Lower leg skin (tissue), 3 donors: ENCODE measurements at regions not wholly inside any gene's neighbourhood (a gene's known extent, or its start where the extent isn't known, plus 50 kb on each side); places are given as distances from the start of the nearest gene placed in this dataset.

Experiments used
- POLR2A ChIP-seq, 2 donors: fragments of 450-650 bp; IDR thresholded peaks; one replicate each; pipeline ENCODE4 v1.6.1; 2016 to 2017; ENCODE audit warnings: antibody characterized with exemption in 2 of 2, mild to moderate bottlenecking in 1 of 2, moderate library complexity in 1 of 2
- TF ChIP-seq, protein P1 (sequence below), 3 donors: fragments of 450-650 bp; IDR thresholded peaks; one replicate each; pipeline ENCODE4 v1.5.1; 2016; ENCODE audit warnings: antibody characterized with exemption in 3 of 3, mild to moderate bottlenecking in 3 of 3, moderate library complexity in 2 of 3

DNA sequence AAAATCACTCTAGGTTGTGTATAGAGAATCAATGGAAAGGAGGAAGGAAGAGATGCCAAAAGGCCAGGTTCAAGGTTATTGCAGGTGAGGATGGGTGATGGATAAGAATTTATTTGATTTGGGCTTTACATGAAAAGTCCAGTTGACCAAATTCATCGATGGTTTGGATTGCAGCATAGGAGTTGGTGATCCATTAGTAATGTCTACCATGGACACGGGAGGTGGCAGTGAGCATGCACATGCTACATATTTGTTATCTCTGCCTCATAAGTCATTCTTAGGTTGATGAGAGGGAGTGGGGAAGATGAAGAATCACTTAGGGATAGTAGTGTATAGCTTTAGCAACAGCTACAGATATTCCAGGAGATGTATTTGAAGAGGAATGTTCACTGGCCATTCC lies 211.4 kb downstream of the PHETA1 start:
- TF ChIP-seq, protein P1, sequence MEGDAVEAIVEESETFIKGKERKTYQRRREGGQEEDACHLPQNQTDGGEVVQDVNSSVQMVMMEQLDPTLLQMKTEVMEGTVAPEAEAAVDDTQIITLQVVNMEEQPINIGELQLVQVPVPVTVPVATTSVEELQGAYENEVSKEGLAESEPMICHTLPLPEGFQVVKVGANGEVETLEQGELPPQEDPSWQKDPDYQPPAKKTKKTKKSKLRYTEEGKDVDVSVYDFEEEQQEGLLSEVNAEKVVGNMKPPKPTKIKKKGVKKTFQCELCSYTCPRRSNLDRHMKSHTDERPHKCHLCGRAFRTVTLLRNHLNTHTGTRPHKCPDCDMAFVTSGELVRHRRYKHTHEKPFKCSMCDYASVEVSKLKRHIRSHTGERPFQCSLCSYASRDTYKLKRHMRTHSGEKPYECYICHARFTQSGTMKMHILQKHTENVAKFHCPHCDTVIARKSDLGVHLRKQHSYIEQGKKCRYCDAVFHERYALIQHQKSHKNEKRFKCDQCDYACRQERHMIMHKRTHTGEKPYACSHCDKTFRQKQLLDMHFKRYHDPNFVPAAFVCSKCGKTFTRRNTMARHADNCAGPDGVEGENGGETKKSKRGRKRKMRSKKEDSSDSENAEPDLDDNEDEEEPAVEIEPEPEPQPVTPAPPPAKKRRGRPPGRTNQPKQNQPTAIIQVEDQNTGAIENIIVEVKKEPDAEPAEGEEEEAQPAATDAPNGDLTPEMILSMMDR (IDR thresholded peaks at IDR 0.05), result no peak
- no peak for TF ChIP-seq POLR2A (IDR thresholded peaks at IDR 0.05)
